GM19452 (cell line): ENCODE measurements at regions not wholly inside any gene's neighbourhood (a gene's known extent, or its start where the extent isn't known, plus 50 kb on each side); places are given as distances from the start of the nearest gene placed in this dataset.
"Not testable (repeated sequence)": the region's sequence is repeated elsewhere in the genome, so short reads cannot be mapped to it uniquely, and the experiment has no call there.

ENCODE experiments used
- ATAC-seq: cut with Tn5 transposase; IDR thresholded peaks from one replicate; pipeline ENCODE4 v1.9.1; 2021; ENCODE audit not compliant: unreplicated experiment

DNA sequence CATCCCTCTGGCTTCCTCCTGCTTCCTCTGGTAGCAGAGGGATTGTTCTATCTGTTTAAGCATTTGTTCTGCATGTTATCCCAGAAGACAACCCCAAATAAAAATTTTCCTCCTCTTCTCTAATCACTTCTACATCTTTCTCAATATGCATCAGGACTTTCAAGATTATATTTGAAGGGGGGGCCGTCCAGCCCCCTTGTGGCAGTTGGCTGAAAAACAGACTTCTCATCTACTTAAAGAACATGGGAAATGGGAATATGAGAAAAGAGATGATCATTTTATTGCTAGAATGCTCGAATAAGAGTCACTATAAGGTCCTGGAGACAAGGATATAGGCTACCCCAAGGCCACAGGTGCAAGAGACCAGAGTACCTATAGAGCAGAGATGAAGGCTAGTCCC lies 466.0 kb downstream of the REEP3 start:
- ATAC-seq = no peak

DNA sequence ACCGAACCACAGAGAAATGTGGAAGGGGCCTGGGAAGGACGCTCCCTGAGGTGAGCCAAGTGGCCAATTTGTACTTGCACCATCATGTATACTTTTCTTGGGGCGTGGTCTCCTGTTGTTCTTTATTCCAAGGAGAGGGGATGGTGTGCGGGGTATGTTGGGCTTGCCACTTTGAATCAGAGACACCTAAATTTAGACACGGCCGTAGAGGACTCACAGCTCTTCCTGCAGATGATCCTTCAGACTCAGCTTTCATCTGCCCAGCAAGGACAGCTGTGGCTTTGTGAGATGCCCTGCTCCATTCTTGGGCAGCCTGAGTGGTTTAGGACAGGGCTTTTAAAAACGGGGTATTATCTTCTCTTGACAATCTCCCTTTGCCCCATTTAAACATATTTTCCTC lies 473.2 kb downstream of the REEP3 start:
- no peak for ATAC-seq

DNA sequence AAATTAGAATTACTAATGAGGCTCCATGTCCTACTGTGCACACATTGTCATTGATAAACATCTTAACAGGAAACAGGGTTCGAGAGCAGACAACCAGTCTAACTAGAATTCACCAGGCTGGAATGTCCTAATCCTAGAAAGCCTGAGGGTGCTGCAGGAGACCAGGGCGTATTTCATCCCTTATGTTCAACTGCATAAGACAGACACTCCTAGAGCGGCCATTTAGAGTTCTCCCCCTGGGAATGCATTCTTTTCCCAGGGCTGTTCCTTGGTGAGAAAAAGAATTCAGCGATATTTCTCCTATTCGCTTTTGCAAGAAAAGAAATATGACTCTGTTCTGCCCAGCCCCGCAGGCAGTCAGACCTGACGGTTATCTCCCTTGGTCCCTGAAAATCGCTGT lies 486.0 kb downstream of the REEP3 start:
- ATAC-seq = no peak

DNA sequence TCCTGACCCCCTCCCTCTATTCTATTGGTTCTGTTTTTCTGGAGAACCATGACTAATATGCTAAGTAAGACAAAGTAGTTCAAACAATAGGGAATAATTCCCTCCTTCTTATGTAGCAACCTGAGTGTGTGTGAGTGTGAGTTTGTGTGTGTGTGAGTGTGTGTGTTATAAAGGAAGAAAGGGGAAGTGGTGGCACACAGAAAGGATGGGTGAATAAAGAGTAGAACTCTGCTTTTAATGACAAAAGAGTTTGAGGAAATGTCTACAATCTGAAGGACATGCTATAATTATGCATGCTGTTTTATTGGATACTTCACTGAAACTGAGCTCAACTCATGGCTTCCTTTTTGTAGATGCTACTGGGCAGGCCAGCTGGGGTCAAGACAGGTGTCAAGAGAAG lies 489.5 kb downstream of the REEP3 start:
- no peak for ATAC-seq

DNA sequence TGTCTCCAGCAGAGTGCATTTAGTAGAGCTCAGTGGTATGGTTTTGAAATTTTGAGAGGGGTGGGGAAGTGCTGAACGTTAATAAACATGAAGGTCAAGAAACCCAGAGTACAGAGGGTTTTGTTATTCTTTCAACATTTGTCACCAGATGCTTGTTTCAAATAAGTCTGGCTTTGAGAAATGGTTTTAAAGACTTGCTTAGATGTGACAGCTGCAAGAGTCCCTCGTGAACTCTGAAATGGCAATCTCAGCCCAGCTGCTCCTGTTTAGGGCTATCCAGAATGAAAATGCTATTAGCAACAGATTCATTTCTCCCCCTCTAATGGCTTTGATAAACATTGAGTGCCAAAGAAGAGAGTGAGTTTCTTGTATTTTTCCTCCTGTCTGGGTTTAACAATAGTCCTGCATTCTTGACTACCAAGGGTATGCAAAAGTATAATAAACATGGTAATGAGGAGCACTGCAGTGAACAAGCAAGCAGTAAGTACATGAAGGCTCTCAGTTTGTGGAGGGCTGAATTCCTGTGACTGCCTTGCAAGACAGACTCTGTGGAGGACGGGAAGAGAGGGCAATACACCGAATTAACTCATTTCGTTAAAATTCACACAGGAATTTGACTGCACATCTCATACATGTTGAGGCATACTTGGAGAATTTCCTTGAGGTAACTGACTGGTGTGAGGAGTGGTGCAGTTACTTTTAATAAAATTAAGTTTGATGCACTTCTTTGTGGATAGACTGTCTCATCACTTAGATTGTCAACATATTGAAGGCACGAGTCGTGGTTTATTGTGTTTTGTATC lies 490.9 kb downstream of the REEP3 start:
- no peak for ATAC-seq

DNA sequence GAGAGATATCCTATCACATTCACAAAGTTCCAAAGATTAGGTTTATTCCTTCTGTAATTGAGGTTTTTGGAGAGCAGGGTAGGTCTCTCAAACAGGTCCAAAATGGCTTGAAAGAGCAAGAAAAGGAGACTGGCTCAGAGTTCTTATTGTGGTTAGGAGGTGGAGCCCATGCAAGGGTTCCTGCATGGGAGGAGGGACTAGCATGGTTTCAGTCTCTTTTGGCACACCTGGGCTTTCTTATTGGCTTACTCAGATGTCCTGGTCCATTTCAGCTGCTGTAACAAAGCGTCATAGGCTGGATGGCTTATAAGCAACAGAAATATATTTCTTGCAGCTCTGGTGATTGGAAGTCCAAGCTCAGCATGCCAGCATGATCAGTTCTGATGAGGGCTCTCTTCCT lies 493.1 kb downstream of the REEP3 start:
- no peak for ATAC-seq

DNA sequence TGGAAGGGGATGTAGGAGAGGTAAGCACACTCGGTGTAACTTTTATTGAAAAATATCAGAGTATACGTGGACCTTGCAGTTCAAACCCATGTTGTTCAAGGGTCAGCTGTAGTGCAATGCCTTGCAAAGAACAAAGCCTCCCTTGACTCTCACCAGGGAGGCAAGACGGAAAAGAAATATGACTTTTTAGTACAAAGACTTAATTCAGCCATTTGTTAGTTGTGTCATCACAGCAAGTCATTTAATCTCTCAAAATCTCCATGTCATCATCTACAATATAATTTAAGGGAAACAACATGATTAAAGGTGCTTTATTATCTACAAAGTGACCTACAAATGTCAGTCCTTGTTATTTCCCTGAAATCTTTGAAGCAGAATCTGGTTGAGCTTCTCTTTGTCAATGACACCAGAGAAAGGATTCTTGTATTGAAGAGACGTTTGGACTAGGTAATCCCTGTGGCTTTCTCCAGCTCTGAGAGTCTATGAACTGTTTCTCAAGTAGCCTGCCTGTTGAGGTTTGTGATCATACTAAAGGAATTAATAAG lies 502.8 kb downstream of the REEP3 start:
- no peak for ATAC-seq

DNA sequence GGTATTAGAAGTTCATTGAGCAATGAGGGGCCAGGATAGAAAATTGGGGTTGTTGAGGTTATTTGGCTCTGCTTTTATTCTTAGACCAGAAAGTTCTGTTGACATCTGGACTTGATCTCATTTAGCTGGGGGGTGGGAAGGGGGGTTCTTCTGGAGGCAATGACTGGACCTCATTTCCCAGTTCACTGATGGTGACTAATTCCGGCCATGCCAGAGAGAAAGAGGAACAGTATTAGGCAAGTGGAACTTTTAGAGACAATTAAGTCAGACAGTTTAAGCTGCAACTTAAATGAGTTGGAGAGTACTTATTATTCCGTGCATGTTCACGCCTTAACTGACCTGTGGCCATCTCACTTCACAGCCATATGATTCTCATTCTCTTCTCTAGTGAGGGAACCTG lies 512.5 kb downstream of the REEP3 start:
- no peak for ATAC-seq

DNA sequence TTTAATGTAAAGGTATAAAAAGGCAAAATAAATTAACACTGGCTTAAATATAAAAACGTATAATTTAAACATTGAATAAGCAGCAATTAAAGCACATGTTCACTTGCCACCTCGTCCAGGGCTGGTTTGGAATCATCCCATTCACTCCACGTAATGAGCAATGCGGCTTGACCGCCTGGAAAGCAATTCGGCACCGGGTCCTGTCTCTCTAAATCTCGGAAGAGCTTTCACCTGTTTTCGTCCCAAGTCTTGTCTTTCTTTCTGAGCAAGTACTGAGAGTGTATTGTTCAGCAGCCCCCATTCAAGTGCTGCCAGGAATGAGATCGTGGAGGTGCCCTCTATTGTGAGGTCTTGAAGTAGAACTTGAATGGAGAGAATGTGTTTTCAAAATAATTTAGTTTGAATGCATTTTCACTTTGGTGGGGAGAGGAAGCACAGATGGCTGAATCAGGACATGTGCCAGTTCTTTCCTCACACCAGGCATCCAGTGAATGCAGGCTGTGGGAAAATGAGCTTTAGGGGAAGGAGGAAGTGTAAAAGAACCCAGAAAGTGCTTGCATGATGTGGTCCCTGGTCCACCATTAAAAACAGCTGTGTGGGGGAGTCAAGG lies 515.2 kb downstream of the REEP3 start:
- ATAC-seq = no peak

DNA sequence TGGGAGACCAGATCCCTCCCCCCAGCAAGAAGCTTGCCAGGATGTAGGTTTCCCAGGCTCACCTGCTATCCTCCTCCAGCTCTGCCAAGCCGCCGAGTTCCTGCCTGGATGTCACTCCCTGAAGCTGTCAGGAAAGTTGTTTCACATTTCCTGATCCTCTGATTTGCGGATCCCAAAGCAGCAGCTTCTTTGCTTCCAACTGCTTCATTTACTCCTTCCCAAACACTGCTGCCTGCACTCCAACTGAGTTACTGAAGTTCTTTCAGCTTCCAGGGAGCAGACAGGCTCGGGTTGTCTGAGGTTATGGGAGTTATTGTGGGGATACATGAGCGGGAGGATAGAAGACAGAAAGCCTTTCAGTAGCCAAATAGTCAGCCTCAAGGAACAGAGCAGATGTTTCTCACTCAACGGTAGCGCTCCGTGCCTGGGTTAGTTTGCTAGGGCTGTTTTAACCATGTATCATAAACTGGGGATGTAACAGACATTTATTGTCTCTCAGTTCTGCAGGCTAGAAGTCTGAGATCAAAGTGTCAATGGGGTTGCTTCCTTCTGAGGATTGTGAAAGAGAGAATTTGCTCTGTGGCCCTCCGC lies 516.0 kb downstream of the REEP3 start:
- no peak for ATAC-seq

DNA sequence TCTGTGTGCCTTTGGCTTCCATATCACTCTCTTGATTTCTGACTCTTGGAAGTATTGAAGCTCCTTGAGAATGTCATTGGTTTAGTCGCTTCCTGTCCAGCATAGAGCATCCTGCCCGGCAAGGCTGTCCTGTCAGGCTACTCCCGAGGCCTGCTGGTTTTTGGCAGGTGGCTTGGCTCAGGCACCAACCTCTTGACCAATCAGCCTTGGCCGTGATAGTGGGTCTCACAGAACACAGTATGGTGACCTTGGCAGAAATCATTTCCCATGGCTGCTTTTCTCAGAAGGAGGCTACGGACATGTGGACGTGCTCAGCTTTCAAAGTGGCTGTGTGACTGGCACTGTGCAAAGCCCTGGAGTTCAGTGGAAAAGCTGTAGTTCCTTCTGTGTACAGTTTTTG lies 516.9 kb downstream of the REEP3 start:
- no peak for ATAC-seq

DNA sequence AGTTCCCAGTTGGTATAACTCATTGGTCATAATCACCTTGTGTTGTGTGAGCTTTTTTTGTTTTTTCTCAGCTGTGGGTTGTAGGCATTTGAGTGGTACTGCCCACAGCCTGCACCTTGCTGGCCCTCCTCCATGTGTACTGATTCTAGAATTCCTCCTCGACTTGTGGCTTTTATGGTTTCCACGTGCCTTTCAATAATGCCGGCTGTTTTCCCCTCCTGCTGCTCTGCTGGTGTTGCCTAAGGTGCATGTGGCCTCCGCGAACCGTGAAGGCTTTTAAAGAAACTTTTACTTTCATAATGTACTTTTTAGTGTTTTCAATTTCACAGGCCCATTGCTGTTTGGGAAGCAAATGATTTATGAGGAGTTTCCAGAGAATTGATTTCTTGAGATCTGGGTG lies 518.0 kb downstream of the REEP3 start:
- no peak for ATAC-seq

DNA sequence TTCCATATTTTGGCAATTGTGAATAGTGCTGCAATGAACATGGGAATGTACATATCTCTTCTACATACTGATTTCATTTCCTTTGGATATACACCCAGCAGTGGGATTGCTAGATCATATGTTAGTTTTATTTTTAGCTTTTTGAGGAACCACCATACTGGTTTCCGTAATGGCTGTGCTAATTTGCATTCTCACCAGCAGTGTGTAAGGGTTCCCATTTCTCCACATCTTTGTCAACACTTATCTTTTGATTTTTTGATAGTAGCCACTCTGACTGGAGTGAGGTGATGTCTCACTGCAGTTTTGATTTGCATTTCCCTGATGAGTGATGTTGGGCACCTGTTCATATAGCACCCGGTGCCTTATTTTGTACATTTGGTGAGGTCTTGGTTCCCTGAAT lies 519.6 kb downstream of the REEP3 start:
- peak; percentile 13 for ATAC-seq

DNA sequence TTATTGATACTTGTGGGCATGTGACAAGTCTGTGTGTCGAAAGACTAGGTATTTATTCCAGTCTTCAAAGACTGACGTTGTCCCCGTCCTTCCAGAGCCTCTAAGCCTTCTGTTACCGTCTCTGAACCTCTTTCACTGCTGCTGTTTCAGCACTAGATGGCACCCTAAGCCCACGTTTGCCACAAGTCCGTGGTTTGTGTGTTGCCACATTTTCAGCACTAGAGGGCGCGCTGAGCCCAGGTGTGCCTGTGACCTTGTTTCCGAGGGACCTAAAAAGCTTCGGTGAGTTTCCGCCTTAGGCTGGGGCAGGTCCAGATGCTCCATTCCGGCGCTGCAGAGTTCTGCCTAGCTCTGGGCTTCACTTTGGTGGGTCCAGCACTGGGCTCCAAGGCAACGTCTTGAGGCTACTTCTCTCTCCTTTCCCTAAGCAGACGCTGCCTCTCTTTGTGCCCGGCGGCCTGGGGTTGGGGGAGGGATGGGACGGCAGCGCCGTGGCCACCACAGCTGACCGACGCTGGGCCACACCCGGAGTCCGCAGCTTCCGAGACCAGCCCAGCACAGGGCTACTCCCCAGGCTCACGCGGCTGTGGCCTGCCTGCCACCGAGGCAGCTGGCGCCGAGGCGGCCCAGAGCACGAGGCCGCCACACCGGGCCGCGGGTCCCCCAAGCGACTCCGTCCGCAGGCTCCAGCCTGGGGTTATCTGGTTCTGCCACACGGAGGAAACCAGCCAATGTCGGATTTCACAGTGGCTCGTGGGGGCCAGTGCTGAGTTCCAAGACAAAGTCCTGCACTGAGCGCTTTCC lies 520.2 kb downstream of the REEP3 start:
- ATAC-seq = peak; percentile 95

DNA sequence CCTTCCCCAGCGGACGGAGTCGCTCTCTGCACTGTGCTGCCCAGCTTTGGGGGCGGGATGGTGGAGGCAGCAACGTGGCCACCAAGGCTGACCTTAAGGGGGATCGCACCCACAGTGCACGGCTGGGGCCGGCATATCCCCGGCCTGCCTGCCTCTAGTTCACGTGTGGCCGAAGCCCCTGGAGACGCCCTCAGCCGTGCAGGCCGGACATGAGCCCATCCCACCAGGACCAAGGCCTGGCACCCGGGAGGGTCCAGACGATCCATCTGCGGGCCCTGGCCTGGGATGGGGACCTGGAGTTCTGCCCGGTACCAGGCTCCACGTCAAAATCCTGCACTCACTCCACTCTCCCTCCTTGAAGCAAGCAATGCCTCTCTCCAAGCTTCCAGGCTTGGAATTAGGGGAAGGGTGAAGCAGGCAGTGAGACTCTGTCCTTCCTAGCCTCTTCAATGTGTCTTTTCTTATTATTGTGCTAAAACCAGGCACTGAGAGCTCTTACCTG lies 520.8 kb downstream of the REEP3 start:
- ATAC-seq = no peak

DNA sequence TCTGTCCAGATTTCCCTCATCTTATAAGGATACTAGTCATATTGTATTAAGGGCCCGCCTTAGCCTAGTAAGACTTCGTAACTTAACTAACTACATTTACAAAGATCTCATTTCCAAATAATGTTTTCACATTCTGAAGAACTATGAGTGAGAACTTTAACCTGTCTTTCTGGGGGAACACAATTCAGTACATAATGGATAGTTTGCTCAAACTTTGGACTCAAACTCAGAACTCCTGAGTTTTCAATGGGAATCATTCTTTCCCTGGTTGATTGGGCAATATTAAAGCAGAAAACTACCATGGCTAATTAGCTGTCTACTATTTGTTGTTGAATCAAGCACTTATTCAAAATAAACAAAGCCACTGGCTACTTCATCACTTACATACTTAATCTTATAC lies 522.9 kb downstream of the REEP3 start:
- ATAC-seq = no peak

DNA sequence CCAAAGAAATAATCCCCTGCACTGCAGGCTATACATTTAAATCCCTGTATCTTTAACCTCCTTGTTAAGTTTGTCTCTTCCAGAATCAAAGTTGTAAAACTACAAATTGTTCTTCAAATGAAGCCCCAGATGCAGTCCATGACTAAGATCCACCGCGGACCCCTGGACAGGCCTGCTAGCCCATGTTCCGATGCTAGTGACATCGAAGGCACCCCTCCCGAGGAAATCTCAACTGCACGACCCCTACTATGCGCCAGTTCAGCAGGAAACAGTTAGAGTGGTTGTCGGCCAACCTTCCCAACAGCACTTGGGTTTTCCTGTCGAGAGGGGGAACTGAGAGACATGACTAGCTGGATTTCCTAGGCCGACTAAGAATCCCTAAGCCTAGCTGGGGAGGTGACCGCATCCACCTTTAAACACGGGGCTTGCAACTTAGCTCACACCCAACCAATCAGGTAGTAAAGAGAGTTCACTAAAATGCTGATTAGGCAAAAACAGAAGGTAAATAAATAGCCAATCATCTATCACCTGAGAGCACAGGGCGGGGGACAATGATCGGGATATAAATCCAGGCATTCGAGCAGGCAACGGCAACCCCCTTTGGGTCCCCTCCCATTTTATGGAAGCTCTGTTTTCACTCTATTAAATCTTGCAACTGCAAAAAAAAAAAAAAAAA lies 523.9 kb downstream of the REEP3 start:
- not testable (repeated sequence) for ATAC-seq

DNA sequence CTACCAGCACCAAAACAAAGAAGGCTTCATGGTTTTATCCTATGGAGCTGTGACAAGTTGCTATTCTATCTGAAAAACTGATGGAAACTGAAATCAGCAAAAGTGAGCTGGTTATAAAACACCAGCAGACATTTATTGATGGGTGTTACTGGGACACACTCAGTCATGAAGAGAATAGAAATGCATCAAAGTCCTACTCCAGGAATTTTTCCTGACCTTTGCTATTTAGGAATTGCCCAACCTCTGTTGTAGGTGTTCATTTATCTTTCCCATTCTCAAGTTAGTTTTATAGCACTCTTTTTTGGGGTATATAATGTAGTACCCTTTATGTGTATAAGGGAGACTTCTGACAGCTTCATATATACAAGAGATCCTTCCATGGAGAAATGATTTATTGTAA lies 533.2 kb downstream of the REEP3 start:
- no peak for ATAC-seq

DNA sequence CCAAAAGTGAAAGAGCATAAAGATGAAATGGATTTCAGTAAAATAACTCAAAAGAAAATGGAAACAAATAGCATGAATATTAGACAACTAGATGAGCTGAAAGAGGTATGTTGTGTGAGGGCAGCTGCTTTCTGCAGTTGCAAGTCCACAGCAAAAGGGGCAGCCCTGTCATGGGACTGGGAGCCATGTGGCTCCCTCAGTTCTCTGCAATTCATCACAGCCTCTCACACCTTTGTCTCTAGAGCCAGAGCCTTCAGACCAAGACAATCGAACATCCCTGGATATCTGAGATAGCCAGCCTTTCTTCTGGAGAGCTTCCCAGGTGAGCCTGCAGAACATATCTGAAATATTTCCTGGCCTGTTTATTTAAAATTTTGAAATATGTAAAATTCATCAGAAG lies 538.7 kb downstream of the REEP3 start:
- ATAC-seq = no peak

DNA sequence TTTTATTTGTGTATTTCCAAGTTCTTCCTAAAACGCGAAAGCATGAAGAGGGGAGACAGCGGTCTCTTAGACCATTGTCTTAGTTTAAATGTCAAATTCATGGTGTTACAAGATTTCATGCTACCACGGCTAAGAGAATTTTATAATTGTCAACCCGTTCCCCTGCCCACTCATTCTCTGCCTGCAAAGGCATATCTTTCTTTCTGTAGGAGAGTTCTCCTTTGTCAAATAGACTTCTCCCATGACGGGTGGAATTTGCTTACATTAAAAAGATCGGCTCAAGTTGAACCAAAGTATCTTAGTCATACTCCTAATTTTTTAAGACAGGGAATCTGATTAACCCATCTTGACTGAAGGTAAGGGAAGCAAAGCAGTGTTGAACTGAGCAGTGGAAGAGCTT lies 539.2 kb downstream of the REEP3 start:
- ATAC-seq = no peak

DNA sequence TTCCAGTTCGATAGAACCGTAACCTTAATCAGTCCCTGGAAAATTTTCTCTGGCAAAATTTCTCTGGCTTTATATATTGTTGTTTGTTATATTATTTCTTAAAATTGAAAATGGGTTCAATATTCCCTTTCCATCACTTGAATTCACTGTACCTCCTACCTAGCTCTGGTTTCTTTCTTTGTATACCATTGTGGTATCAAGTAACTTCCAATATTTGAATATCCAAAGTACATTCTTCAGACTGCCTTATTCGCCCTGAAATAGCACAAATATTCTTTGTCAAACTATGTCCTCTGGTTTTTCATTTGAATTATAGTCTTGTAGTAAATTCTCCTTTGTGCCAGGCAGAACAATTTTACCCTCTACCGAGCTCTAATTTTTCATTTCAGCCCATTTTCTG lies 541.6 kb downstream of the REEP3 start:
- ATAC-seq = no peak
